NOMO-1 treated with dmso at 0.1 percent for 144 hours (cell line): ENCODE measurements at regions not wholly inside any gene's neighbourhood (a gene's known extent, or its start where the extent isn't known, plus 50 kb on each side); places are given as distances from the start of the nearest gene placed in this dataset.

Experiments
- DNase-seq: peaks from one replicate; lab custom pipeline; 2025; ENCODE audit not compliant: unreplicated experiment; lab: John Stamatoyannopoulos, UW

DNA sequence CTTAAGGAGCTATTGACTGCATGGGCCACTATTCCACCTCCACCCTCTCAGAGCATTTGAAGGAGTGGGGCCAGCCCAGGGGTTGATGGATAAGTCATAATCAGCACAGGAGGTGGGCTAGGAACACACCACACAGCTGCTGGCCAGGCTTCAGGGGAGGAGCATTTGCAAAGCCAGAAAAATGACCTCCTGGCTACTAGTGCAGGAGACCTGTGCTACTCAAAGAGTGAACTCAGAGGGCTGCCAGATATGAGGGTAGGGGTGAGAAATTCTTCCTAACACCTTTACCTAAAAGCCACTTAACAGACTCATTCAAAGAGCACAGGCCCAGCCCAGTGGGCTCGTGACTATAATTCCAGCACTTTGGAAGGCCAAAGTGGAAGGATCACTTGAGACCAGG lies 210.8 kb downstream of the TBXT start:
- DNase-seq: no peak

DNA sequence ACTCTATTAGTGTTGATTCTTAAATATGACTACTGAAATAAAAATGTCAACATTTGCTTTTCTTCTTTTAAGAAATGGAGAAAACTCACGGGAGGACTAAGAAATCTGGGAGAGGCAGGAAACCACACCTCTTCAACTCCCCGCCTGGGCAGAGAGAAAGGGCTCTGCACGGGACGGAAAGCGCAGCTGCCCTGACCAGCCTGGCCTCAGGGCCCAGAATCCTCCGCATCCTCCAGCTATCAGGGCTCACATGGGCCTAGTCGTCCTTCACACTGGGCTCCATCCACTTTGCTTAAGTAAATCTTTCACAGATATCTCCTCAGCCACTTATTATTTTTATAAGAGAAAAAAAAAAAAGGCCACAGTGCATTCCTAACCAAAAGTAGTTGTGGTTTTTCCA lies 215.1 kb downstream of the TBXT start:
- DNase-seq: no peak

DNA sequence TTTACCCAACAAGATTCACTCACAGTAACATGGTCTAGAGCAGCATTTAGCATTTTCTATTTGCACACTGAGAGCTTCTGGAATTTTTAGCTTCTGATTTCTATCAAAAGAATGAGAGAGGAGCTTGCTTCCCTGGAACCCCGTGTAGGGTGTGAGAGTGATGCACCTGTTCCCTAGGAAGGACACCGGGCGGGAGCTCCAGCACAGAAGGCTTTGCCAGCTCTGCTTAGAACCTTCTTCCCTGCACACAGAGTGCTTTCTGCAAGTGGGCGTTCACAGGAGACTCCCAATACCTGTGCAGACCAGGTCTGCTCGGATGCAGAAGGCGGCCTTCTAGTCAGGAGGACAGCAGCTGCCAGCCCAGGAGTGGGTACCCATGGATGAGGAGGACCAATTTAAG lies 217.3 kb downstream of the TBXT start:
- no peak for DNase-seq

DNA sequence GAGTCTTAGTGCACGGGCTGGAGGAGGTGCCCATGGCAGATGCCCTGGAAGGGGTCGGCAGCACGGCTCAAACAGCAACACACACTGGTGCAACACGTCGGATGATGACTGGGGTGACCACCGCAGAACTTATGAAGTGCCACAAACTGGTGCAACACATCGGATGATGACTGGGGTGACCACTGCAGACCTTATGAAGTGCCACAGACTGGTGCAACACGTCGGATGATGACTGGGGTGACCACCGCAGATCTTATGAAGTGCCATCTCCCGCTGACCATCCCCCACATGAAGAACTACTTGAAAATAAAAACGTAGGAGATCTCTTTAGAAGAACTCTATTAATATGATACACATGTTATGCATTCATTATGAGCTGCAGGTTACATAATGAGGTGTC lies 218.3 kb downstream of the TBXT start:
- DNase-seq: no peak

DNA sequence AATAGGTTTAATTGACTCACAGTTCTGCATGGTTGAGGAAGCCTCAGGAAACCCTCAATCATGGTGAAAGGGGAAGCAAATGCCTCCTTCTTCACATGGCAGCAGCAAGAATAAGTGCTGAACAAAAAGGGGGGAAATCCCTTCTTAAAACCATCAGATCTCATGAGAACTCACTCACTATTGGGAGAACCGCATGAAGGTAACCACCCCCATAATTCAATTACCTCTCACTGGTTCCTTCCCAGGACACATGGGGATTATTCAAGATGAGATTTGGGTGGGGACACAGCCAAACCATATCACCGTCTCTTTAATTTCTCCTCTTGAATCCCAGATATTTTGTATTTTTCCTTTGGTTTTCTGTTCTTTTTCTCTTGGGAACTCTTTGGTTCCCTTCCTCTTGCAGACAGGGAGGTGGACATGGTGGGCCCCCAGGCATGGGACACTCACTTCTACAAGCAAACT lies 223.6 kb downstream of the TBXT start:
- DNase-seq: no peak

DNA sequence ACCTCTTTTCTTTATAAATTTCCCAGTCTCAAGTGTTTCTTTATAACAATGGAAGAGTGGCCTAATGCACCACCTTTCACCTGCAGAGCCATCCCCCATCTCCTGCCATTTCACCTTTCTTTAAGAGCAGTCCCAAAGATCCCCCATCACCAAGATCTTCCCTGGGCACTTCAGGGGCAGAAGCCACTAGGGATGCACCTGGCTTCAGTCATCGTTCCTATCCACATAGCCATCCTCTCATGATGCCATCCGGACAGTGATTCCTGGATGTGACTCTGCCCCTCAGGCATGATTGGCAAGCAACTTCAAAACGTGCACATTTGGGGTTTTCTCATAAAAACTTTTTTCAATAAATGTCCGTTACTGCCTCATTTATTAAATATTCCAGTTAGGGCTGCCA lies 225.9 kb downstream of the TBXT start:
- DNase-seq: no peak

DNA sequence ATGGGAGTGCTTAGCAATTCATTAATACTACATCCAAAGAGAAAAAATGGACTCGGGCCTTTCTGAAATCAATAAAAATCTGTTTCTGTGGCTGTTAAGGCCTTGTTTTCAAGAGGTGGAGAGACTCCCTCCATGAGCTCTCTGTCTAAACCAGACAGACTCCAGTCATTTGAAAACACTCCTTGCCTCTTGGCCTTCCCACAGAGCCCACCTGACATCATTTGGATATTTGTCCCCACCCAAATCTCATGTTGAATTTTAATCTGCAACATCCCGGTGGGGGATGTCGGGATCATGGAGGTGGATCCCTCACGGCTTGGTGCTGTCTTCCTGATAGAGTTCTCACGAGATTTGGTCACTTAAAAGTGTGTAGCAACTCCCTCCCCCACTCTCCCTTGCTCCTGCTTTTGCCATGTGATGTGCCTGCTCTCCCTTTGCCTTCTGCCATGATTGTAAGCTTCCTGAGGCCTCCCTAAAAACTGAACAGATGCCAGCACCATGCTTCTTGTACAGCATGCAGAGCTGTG lies 226.3 kb downstream of the TBXT start:
- DNase-seq: no peak

DNA sequence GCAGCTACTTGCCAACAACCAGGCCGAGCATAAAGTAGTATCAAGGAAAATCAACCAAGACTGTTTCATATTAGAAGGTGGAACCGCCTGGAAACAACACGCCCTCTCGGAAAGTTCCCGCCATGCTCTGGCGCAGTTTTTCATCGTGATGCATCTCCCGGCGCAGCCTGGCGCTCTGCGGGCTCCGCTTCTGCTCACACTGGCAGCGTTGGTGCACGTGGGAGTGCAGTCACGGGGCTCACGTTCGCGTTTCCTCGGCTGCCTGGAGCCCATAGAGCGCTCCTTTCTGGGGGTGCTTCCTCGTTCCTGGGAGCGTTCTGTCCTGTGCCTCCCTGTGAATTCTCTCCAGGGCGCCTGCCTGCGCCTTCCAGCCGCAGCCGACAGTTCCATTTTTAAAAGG lies 227.3 kb downstream of the TBXT start:
- no peak for DNase-seq

DNA sequence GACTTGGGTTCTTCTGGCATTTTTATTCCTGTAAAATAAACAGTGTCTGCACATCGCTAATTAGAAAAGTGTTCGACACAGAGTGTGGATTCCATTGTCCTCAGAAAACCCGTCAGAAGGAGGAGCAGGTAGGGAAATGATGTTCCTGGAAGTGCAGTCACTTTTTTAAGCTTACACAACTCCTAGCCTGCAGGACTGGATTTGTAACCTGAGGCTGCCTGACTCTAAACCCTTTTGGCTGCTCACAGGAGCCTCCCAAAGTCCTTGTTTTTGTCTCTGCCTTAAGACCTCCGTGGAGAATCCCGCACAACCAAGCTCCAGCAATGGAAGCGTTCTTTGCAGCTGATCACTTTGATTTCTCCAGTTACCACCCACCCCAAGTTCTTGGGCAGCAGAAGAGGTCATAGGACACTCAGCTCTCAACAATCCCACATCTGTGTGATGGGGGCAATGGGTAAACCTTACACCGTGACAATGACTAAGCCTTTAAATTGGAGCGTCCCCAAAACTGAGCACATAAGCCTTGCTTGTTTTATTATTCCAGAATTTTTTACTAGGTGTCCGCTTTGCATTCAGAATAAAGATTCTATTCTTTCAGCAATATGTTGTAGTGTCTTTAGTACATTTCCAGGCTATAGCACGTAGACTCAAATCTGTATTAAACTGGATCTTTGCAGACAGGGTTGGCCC lies 227.9 kb downstream of the TBXT start:
- no peak for DNase-seq

DNA sequence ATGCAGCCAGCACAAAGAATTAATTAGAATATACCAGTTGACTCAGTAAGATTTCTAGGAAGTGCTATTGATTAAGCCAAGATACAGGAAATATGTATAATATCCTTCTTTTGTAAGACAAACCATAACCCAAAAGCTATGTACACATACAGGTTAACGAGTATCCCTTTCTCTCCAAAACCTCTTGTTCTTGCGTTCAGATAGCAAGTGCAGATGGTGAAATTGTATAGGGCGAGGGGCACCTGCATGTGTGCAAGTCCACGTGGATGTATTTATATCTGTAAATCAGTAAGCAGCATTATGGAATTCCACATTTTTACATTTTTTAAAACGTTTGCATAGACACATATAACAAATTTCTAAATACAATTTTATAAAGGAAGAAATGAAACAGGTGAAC lies 228.6 kb downstream of the TBXT start:
- DNase-seq: no peak

DNA sequence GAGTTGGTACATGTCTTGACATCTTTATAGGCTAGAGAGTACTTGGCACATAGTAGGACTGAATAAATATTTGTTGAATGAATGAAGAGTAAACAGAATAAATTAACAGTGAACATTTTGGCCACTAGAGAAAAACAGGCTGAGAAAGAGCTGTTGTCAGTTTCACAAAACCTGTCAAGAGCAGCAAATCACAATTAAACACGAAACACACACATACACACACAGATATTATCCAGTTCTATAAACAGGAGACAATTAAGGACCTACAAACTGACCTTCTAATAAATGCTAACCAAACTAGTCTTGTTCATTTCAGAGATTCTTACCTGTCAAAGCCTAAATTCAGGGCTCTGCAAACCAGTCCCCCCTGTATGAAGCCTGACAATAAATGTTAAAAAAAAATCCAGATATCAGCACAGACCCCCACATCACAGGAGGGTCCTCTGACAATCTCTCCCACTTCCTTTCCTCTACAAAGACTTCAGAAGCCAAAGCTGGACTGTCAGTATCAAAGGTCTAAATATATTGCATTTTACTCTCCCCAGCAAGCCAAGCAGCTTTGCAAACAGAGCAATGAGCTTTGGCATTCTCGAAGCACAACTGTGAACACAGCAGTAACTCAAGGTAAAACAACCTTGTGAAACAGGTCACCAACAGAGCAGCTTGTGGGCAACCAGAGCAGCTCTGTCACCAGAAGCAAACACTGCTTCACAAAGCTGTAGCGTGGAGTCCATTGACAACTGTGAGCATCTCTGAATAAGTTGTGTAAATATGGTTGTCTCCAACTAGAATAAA lies 229.9 kb downstream of the TBXT start:
- no peak for DNase-seq

DNA sequence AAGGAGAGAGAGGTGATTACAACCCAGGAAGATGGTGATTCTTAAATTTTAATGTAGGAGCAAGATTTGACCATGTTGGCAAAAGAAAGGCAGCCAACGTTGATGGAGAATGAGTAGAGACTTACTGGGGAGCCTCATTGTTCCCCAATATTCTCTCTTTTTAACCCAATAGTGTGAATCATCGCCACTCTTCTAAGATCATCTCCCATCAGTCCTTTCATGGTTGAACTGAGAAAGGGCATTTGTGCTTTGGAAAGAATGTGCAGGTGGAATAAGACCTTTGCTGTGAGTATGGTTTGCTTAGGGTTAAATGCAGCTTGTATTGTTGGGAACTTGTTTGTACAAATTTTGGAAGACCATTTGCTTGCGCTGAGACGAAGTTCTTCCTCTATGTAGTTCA lies 231.0 kb downstream of the TBXT start:
- DNase-seq: no peak

DNA sequence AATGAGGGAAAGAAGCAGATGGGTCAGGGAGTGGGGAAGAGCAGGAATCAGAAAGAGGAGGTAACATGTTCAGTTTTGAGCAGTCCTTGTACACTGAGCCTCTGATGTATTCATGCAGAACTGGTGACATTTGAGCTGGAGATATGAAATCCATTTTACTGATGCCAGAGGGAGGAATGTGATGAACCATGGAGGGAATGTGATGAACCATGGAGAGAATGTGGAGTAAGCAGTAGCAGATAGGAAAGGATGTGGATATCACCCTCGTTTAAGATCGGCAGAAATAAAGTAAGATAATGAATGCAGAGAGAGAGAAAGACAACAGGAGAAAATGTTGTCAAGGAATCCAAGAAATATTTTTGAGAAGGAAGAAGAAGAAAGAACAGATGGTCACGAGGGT lies 231.6 kb downstream of the TBXT start:
- no peak for DNase-seq

DNA sequence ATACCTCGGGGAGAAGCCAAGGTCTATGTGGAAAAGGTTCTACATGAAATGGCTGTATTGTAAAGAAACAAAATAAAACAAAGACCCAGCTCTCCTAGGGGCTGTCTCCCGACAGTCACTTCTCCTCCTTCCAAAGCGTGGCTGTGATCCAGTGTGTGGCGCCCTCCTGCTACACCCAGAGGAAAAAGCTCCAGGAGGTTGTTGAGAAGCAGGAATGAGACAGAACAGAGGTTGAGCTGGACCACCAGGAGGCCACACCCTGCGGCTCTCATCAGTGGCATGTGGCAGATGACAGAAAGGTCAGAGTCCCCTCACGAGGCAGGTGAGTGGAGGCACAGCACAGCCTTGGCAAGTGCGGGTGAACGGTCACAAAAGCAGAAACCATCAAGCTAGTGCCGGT lies 236.0 kb downstream of the TBXT start:
- DNase-seq: no peak

DNA sequence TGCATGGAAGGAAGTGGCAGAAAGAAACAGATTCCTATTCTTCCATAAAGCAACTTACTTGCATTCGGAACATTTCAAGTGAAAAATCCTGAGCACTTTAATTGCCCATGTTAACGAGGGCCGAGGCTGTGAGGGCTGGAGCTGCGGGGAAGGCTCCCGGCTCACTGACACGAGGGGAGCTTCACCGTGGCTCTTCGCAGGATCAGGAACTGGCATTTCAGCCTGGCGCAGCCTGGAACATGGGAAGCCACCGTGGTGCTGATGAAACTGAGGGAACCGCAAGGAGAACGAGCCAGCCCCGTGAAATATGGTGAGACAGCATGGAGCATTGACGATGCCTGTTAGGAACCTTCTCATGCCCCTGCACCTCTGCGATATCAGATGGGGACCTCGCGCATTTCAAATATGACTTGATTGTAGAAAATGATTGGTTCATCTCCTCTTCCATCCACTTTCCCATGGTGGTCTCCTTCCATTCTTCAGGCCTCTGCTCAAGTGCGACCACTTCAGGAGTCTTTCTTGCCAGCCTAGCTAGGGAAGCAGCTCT lies 236.9 kb downstream of the TBXT start:
- DNase-seq: no peak

DNA sequence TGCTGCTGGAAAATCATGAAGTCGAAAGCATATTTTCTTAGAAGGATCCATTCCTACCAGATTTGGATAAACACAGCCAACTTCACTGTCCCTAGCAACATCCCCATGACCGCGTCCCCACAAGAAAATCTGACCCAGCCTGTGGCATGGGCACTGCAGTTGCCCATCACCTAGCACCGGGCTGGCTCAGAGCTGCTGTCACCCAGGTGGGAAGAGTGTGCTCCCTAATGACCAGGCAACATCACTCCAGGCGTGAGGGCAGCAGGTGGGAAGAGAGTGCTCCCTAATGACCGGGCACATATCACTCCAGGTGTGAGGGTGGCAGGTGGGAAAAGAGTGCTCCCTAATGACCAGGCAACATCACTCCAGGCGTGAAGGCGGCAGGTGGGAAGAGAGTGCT lies 238.0 kb downstream of the TBXT start:
- no peak for DNase-seq

DNA sequence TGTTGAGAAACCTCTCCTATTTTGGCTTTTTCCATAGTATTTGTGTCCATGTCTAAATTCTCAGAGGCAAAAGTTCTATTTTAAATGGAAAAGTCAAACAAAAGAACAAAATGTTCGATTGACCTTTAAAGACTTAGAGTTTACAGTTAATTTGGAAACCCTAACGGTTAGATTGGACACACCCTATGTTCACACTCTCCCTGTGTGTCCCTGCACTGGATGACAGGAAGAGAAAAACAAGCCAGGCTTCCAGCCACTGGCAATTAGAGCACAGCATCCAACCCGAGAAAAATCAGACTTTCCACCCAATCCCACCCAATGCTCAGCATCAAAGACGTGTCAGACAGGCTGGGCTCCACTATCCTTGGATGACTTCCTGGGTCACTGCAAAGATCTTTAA lies 241.3 kb downstream of the TBXT start:
- DNase-seq: no peak

DNA sequence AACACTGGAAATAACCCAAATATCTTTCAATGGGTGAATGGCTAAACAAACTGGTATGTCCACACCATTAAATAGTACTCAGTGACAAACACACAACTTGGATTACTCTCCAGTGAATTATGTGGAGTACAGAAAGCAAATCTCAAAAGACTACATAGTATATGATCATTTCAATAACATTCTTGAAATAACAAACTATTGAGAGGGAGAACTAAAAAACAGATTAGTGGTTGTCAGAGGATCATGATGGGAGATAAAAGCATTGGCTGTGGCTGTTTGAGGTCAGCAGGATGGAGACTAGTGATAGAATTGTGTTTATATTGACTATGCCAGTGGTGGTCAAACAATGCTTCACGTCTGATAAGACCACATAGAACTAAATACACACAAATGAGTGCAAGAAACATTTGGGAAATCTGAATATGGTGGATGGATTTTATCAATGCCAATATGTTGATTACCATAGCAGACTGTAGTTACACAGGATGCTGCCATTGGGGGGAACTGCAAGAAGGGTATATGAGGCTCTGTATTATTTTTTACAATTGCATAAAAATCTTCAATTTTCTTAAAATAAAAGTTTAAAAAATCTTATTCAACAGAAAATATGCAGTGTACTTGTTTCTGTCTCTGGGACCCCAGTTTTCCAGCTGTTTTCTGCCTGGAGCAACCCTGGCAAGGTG lies 242.0 kb downstream of the TBXT start:
- DNase-seq: no peak

DNA sequence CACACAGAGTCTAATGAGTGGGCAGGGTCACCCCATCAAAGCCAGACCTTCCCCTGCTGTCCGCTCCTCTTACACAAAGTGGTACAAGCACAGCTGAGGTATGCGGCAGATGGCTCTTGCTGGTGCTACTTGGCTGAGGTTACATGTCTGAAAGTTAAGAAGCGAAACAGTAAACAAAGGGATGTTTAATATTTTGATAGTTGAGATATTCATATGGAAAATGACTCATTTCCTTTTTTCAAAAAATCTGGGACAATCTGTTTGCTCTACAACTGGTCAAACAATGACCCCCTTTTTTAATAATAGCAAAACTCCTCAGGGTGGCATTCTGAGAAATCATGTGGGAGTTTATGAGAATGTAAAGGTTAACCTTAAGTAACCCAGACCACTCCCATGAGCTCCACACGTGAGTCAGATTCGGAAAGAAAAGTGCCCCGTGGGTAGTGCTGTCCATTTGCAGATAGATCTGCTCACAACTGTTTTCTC lies 245.3 kb downstream of the TBXT start:
- no peak for DNase-seq

DNA sequence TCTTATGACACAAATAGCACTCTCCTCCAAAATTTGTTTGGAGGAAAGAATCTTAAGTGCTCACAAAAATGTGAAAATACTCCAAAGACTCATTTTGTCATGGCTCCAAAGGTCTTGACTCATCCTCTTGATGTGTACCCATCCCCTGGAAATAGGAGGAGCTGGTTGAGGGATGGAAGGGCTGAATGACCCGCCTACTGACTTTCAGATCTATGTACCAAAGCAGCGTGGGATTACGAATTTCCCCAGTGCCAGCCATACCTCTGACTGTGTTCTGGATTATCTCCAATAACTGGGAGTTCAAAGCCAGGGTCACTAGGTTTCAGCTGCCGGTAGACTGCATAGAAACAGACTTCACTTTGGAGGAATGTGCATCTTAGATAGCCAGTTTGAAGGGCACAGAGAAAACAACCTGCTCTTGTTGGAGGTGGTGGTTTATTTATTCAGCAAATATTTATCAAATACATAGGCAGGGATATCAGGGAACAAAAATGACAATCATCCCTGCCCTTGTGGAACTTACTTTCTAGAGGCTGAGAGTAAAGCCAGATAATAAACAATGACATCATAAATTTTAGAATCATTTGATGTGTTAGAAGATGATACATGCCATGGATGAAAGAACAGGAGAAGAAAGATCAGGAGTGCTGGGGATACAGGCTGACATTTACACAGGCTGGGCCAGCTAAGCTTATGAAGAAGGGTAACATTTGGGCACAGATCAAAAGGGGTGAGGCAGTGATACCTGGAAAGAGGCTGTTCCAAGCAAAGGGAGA lies 246.6 kb downstream of the TBXT start:
- DNase-seq: no peak

DNA sequence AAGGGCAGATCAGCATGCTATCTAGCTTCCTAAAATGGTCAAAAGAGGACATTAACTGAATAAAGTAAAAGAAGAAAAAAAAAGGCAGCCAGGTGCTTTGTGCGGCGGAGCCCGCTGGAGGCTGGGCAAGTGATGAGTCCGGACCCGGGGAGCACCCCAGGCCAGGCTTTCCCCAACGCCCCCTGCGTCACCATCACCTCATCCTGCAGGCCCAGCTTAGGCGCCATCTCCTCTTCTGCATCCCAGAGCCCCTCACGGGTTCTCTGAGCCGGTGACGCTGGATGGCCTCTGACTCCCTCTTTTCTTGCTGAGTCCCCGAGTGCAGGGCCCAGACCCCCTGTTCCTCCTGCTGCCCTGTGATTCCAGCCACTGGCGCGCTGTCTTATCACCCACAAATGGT lies 250.1 kb downstream of the TBXT start:
- DNase-seq: no peak
